HL-60 (cell line): ENCODE measurements at regions not wholly inside any gene's neighbourhood (a gene's known extent, or its start where the extent isn't known, plus 50 kb on each side); places are given as distances from the start of the nearest gene placed in this dataset.
A peak's percentile ranks its signal among the peaks of the same experiment; 100 is the strongest.

Source experiments
- DNase-seq, 2 experiments: peaks; one replicate each; pipeline ENCODE4 v3.0.0-alpha.2; 2010 to 2020; ENCODE audit warnings: low read depth in 1 of 2, low spot score in 1 of 2
- H3K27ac ChIP-seq: fragments of 250-450 bp; sonication (Bioruptor Pico); replicated peaks from 2 replicates; pipeline ENCODE4 v1.5.1; 2020; ENCODE audit warnings: mild to moderate bottlenecking, moderate library complexity
- H3K27me3 ChIP-seq: fragments of 250-450 bp; sonication (Bioruptor Pico); 2 replicates; pipeline ENCODE4 v1.5.1; 2021; ENCODE audit warnings: mild to moderate bottlenecking, moderate library complexity; ENCODE audit not compliant: insufficient read depth, poor library complexity, severe bottlenecking
- H3K4me3 ChIP-seq: replicated peaks from 2 replicates; pipeline ENCODE4 v1.5.1; 2011; ENCODE audit warnings: mild to moderate bottlenecking, control low read depth, low read length; ENCODE audit not compliant: insufficient read depth
- CTCF ChIP-seq: IDR thresholded peaks from one replicate; pipeline ENCODE4 v1.5.1; 2011; ENCODE audit warnings: low read length, control low read depth, inconsistent platforms; ENCODE audit not compliant: insufficient read depth
- GABPA ChIP-seq: IDR thresholded peaks from 2 replicates; pipeline ENCODE4 v1.6.1; 2012; ENCODE audit warnings: low read depth
- POLR2AphosphoS5 ChIP-seq: IDR thresholded peaks from 2 replicates; pipeline ENCODE4 v1.6.1; 2012; ENCODE audit warnings: low read depth
- REST ChIP-seq: IDR thresholded peaks from 2 replicates; pipeline ENCODE4 v1.6.1; 2012; ENCODE audit warnings: low read depth; ENCODE audit not compliant: insufficient replicate concordance
- SPI1 ChIP-seq: IDR thresholded peaks from 2 replicates; pipeline ENCODE4 v1.6.1; 2012; ENCODE audit warnings: low read depth, mild to moderate bottlenecking, borderline replicate concordance

- H3K4me3 ChIP-seq, result no peak overlapping the region
- TF ChIP-seq SPI1 (no peak), CTCF (no peak), POLR2AphosphoS5 (no peak), GABPA (no peak), REST (no peak)
- DNase-seq, result peak; percentile 20 to 45
- no peak overlapping the region for H3K27ac ChIP-seq
- H3K27me3 ChIP-seq, result no peaks in the 10 kb centered on the region
Measured at GRCh38 chr4:138555584-138555983, 313.4 kb upstream of the SLC7A11 start.

- no peaks in the 10 kb centered on the region for H3K27me3 ChIP-seq
- no peak for DNase-seq
- no peak for TF ChIP-seq SPI1
- H3K4me3 ChIP-seq, result no peak overlapping the region
- H3K27ac ChIP-seq, result no peak overlapping the region
Measured at GRCh38 chr4:138555108-138555507, 313.0 kb upstream of the SLC7A11 start.

GRCh38 chr4:138553001-138553845 is 311.1 kb upstream of the SLC7A11 start:
- no peak overlapping the region for H3K4me3 ChIP-seq
- TF ChIP-seq SPI1 (no peak), GABPA (no peak), REST (no peak), CTCF (no peak), POLR2AphosphoS5 (no peak)
- DNase-seq, result no peak
- H3K27me3 ChIP-seq, result no peaks in the 10 kb centered on the region
- H3K27ac ChIP-seq, result no peak overlapping the region

- DNase-seq, result no peak
- TF ChIP-seq GABPA (no peak), POLR2AphosphoS5 (no peak), REST (no peak), SPI1 (no peak), CTCF (no peak)
- no peak overlapping the region for H3K27ac ChIP-seq
- no peak overlapping the region for H3K4me3 ChIP-seq
- H3K27me3 ChIP-seq, result no peaks in the 10 kb centered on the region
Measured at GRCh38 chr4:138542191-138542776, 300.1 kb upstream of the SLC7A11 start.
